AG04449 (cell line): ENCODE measurements at regions not wholly inside any gene's neighbourhood (a gene's known extent, or its start where the extent isn't known, plus 50 kb on each side); places are given as distances from the start of the nearest gene placed in this dataset.

Source experiments
- CTCF ChIA-PET: fragments of 350-600 bp; formaldehyde crosslinking; extraction: SDS; loops from one replicate; lab custom pipeline; 2021; ENCODE audit warnings: antibody characterized with exemption; lab: Yijun Ruan, JAX
- POLR2A ChIA-PET: fragments of 400-600, 350-600 bp; formaldehyde crosslinking; extraction: SDS; loops from one replicate; lab custom pipeline; 2020; ENCODE audit warnings: antibody characterized with exemption, inconsistent platforms; lab: Yijun Ruan, JAX
- DNase-seq: peaks from one replicate; pipeline ENCODE4 v3.0.0-alpha.2; 2010; ENCODE audit warnings: low read depth, low spot score
- H3K4me3 ChIP-seq: 2 replicates; pipeline ENCODE4 v1.5.1; 2011; ENCODE audit warnings: low read depth, mild to moderate bottlenecking, control low read depth, low read length
- CTCF ChIP-seq: IDR thresholded peaks from one replicate; pipeline ENCODE4 v1.5.1; 2011; ENCODE audit warnings: mild to moderate bottlenecking, moderate library complexity, low read length, control low read depth, inconsistent platforms; ENCODE audit not compliant: insufficient read depth; ENCODE audit errors: missing control alignments

GRCh38 chr13:79815041-79815440 is 334.1 kb downstream of the NDFIP2 start:
- ChIA-PET POLR2A (no interaction called here), CTCF (no interaction called here)
- H3K4me3 ChIP-seq = no peak overlapping the region
- no peak for DNase-seq
- no peak for TF ChIP-seq CTCF

GRCh38 chr13:79812070-79812850 is 331.3 kb downstream of the NDFIP2 start:
- no peak for DNase-seq
- ChIA-PET CTCF (interaction anchor here (1.0 kb wide), 1 partner anchor 530 kb away, joined by 3 read pairs; no protein-coding TSS in a partner anchor), POLR2A (no interaction called here)
- H3K4me3 ChIP-seq = no peak overlapping the region
- no peak for TF ChIP-seq CTCF

- no peak for DNase-seq
- no peak for TF ChIP-seq CTCF
- POLR2A ChIA-PET = interaction anchor here (0.5 to 0.8 kb wide), 2 partner anchors 13 to 415 kb away, joined by 4 read pairs; no protein-coding TSS in a partner anchor
- CTCF ChIA-PET = interaction anchor here (1.0 kb wide), 1 partner anchor 532 kb away, joined by 3 read pairs; no protein-coding TSS in a partner anchor
- no peak overlapping the region for H3K4me3 ChIP-seq
Measured at GRCh38 chr13:79811170-79811569, 330.2 kb downstream of the NDFIP2 start.

- peak; percentile 31 for DNase-seq
- ChIA-PET CTCF (no interaction called here), POLR2A (interaction anchor here (0.5 to 0.8 kb wide), 2 partner anchors 13 to 415 kb away, joined by 4 read pairs; no protein-coding TSS in a partner anchor)
- no peak overlapping the region for H3K4me3 ChIP-seq
- TF ChIP-seq CTCF = no peak
Measured at GRCh38 chr13:79810669-79811068, 329.7 kb downstream of the NDFIP2 start.

GRCh38 chr13:79810018-79810417 is 329.1 kb downstream of the NDFIP2 start:
- DNase-seq = no peak
- TF ChIP-seq CTCF = no peak
- no peak overlapping the region for H3K4me3 ChIP-seq
- POLR2A ChIA-PET = no interaction called here
- CTCF ChIA-PET = no interaction called here

- no peak overlapping the region for H3K4me3 ChIP-seq
- ChIA-PET CTCF (interaction anchor here (1.3 kb wide), 1 partner anchor 534 kb away, joined by 6 read pairs; no protein-coding TSS in a partner anchor), POLR2A (no interaction called here)
- no peak for DNase-seq
- TF ChIP-seq CTCF = no peak
Measured at GRCh38 chr13:79808475-79808874, 327.5 kb downstream of the NDFIP2 start.
